ENCODE measurements at regions not wholly inside any gene's neighbourhood (a gene's known extent, or its start where the extent isn't known, plus 50 kb on each side); places are given as distances from the start of the nearest gene placed in this dataset.

DNA sequence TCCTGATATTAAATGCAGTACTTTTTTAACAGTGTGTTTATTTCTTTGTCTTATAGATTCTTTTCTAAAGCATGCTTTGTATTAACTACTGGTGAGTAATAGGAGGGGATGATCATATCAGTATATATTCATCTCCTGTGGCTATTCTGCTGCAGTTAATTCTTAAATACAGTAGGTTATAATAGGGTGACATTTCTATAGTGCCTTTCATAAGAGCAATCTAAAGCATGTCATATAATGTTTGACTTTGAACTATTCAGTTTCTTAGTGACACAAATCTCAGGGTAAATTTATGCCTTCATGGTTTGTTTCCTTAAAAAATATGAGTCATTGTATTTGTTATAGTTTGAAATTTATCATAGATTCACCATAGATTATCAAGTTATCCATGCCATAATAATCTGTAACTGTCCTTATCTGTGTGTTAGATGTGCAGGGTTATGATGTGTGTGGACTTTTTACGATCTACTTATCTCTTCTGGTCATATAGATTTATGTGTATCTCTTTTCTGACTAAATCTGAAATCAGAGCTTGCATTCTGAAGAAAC is 1019.5 kb downstream of the NR2F1-AS1 start:
- DNase-seq (ENCODE audit: low spot score) (no peak), ATAC-seq (ENCODE audit: low FRiP score) (no peak)
- TF ChIP-seq, protein P1, sequence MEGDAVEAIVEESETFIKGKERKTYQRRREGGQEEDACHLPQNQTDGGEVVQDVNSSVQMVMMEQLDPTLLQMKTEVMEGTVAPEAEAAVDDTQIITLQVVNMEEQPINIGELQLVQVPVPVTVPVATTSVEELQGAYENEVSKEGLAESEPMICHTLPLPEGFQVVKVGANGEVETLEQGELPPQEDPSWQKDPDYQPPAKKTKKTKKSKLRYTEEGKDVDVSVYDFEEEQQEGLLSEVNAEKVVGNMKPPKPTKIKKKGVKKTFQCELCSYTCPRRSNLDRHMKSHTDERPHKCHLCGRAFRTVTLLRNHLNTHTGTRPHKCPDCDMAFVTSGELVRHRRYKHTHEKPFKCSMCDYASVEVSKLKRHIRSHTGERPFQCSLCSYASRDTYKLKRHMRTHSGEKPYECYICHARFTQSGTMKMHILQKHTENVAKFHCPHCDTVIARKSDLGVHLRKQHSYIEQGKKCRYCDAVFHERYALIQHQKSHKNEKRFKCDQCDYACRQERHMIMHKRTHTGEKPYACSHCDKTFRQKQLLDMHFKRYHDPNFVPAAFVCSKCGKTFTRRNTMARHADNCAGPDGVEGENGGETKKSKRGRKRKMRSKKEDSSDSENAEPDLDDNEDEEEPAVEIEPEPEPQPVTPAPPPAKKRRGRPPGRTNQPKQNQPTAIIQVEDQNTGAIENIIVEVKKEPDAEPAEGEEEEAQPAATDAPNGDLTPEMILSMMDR (IDR thresholded peaks at IDR 0.05) = no peak

DNA sequence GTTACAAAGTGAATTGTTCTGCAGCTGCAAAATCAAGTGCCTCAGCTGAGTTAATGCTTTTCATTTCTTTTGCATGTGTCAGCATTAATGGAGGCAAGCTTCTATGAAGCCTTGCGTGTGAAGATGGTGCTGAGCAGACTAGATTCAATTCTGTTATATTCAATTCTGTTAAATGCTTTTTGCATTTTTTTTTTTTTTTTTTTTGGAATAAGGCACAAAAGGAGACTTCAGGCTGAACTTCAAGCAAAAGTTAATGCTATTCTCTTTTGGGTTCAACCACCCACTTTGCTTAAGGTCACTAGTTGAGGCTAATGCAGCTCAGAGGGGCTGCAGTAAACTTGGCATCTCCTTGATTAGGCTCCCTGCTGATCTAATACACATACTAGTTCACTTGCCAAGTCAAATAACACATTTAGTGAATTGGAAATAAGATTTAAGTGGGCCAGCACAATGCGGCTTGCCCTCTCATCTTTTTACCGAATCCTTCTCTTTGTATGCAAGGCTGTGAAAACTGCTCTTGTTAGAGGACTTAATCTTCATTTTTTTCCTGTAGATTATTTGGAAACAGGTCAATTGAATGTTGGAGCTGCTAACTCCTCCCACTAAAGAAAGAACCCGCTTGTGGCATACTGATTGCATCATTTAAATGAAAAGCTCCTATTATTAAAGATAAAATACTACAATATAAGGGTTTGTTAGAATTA is 1020.2 kb downstream of the NR2F1-AS1 start:
- no peak for ATAC-seq (ENCODE audit: low FRiP score)
- TF ChIP-seq, protein P1 (IDR thresholded peaks at IDR 0.05) = no peak
- DNase-seq (ENCODE audit: low spot score) = no peak

DNA sequence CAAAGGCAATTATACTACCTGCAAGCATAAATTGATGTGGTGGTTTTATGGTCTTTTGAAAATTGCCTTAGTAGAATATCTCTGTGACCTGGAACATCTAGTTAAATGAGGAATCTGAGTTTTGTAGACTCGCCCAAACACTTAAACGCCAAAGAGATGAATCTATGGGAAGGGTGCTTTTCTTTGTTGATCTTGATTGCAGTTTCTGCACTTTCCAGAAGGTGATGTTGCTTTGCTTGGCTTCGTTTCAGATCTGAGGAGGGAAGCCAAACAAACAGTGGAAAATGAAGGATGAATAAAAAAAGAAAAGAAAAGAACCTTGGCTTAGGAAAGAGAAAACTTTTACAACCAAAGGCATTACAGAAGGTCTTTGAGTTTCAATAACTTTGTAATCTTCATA is 1021.2 kb downstream of the NR2F1-AS1 start:
- ATAC-seq (ENCODE audit: low FRiP score) (no peak), DNase-seq (ENCODE audit: low spot score) (no peak)
- TF ChIP-seq, protein P1 (IDR thresholded peaks at IDR 0.05) = no peak

DNA sequence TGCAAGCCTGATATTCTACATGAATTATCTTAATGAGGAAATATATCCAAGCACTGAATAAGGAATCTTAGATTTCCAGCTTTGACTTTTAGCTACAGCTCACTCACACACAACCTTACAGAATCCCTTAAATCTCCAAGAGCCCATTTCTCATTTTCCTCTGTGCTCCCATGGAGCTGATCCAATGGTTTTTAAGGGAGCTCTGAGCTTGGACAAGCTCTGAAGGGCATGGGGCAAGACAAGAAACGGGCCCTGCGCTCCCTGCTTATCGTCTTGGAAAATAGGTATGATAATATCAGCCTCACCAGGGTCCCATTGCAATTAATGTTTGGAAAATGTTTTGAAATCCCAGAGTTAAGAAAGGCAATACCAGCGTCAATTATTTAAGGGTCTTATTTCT is 1021.7 kb downstream of the NR2F1-AS1 start:
- DNase-seq (ENCODE audit: low spot score) = no peak

DNA sequence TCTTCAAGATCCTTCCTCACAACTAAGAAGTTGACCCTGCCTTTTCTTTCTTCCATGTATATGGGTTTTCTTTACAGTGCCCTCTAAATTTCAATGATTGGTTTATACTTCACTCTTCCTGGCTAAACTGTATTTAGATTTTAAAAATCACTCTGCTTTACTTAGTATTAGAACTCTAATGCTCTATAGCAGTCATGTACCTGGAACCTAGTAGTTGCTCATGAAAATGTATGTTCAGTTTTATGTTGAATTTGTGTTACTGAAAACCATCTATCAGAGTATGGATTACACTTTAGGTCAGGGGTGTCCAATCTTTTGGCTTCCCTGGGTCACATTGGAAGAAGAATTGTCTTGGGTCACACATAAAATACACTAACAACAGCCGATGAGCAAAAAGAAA is 1024.3 kb downstream of the NR2F1-AS1 start:
- DNase-seq (ENCODE audit: low spot score) (no peak), ATAC-seq (ENCODE audit: low FRiP score) (no peak)
- TF ChIP-seq, protein P1 (IDR thresholded peaks at IDR 0.05) = no peak

More for the DNA sequence above, 1021.7 kb downstream of the NR2F1-AS1 start:
- ATAC-seq (ENCODE audit: low FRiP score) = no peak
- TF ChIP-seq, protein P1 (IDR thresholded peaks at IDR 0.05) = no peak

DNA sequence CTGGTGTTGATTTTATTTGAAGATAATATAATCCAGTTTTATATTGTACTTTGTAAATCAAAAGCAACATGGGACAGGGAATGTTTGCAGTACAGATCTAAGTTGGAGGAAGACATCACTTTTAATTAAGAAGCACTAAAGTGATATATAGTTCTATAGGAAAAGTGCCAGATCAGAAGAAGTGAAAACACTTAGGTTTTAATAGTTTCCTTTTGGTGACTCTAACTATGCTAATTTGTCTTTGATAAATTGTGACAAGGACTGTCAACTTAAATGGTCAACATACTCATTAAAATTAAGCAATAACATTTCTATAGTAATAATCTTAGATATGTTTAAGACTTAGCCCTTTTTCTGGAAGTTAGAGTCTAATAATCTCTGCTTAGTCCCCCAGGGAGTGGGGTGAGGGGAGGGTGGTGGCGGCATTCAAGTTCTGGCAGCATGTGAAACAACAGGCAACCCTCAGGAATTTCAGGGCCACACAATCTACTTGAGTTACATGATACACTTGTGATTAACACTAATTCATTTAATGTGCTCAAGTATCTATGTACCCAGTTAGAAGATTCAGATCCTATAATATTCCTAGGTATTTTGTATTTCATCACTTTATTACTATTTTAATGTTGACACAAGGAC is 1026.5 kb downstream of the NR2F1-AS1 start:
- ATAC-seq (ENCODE audit: low FRiP score) (no peak), DNase-seq (ENCODE audit: low spot score) (no peak)
- TF ChIP-seq, protein P1 (IDR thresholded peaks at IDR 0.05) = no peak

DNA sequence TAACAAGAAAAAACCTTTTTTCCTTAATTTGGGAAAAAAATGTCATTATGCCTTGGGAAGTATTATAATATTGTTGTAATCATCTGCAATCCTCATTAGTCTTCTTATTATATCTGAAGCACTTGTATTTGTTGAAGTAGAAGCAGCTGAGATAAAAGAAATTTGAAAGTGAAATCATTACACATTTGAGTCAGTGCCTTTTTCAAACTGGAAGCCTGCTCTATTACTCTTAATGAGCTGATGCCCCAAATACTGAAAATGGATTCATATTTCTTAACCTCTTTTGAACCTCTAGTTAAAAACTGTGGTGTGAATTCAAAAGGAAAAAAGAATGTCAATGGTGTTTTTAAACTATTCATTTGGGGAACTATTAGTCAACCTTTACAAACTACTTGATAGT is 1027.7 kb downstream of the NR2F1-AS1 start:
- ATAC-seq (ENCODE audit: low FRiP score) = no peak
- no peak for DNase-seq (ENCODE audit: low spot score)
- TF ChIP-seq, protein P1 (IDR thresholded peaks at IDR 0.05) = no peak
